Stimulated activated CD4-positive, alpha-beta T cell treated with anti-CD3 and anti-CD28 coated beads, Interleukin-1b, Interleukin-23, amount 100 ng/mL, for 4 hours (primary cell): ENCODE measurements at regions not wholly inside any gene's neighbourhood (a gene's known extent, or its start where the extent isn't known, plus 50 kb on each side); places are given as distances from the start of the nearest gene placed in this dataset.

Source experiments
- DNase-seq, 2 donors: peaks; one replicate each; pipeline ENCODE4 v3.0.0-alpha.2; 2020; ENCODE audit warnings: low read depth in 2 of 2

DNA sequence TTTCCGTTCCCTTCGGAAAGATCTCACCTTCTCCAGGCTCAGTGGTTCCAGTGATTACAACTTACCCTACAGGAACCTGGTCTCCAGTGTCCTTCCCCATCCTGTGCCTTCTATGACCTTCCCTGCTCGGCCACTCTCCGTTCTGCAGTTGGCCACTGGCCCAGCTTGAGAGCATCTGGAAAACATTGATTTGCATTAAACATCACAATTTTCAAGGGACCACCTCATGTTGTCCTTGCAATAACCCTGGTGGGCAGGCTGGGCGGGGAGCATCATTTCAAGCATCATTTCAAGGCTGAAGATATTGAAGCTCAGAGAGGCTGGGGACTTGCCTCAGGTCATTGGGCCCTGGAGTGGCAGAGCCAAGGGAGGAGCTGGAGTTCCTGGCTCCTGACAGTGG, 177.4 kb downstream of the SEC61B start:
- no peak for DNase-seq

- DNase-seq, result no peak
These were observed 178.2 kb downstream of the SEC61B start for GRCh38 chr9:99400184-99400731.

DNA sequence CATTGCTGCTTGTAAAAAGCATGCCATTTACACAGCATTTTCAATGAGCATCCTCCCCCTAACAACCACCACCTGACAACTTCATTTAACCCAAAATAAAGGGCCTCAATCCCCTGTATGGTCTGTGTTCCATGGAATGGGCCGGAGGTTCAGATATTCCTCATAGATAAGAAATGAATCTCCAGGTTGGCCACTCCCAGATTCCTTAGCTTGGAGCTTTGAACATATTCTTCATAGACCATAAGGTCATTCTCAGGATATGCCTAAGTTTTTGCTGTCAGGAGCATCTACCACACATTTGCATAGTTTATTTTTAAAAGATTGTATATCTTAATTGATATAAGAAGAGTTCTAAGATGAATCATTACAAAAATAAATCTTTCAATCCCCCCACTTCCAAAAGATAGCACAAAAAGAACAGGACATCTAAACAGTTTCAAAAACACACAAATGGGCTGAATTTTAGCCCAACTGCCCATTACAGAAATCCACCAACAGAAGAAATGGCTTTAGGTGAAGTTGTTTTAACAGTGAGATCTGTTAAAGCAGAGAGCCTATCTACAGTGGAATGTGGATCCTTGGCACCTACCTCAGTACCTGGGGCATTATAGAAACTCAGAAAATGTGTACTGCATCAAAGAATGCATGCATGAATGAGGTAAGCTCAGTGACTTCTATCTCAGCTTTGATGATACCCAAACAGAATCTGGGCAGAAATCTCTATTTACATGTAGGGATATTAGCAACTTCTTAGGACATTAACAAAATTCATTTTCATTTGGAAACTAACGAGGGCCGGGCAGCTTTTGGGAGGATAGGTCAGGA, 179.8 kb downstream of the SEC61B start:
- no peak for DNase-seq

GRCh38 chr9:99403371-99403770, 181.3 kb downstream of the SEC61B start:
- DNase-seq, result no peak

DNA sequence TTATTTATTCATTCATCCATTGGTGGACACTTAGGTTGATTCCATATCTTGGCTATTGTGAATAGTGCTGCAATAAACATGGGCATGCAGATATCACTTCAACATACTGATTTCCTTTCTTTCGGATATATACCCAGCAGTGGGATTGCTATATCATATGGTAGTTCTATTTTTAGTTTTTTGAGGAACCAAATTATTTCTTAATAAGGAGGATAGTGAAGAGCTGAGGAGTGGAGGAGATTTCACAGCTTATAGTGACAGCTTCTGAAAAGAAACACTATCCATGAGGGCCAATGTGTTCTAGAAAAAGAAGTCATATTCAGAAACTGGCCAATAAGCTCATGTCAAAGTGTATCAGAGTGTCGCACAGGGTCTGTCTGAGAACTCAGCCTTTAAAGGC, 183.3 kb downstream of the SEC61B start:
- DNase-seq, result no peak

DNA sequence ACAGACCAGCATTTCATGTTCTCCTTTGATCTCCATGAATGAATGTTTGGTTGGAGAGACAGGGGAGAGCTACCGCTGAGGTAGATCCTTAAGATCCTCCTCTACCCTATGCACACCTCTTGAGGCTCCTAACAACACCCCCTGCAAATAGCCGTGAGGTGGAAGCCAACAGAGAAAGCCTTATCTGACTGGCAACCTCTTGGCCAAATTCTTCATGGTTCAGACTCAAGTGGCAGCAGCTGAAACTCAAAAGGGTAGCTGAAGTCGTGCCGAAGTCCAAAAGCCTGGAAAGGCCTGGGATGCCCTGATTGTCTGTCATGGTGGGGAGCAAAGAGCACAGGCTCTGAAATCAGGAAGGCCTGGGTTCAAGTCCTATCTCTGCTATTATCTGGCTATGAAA, 184.9 kb downstream of the SEC61B start:
- DNase-seq, result no peak

- DNase-seq, result no peak
These were observed 189.0 kb downstream of the SEC61B start for GRCh38 chr9:99411068-99411467.

- no peak for DNase-seq
These were observed 189.5 kb downstream of the SEC61B start for GRCh38 chr9:99411479-99412115.

- DNase-seq, result no peak
These were observed 190.5 kb downstream of the SEC61B start for GRCh38 chr9:99412606-99413005.

DNA sequence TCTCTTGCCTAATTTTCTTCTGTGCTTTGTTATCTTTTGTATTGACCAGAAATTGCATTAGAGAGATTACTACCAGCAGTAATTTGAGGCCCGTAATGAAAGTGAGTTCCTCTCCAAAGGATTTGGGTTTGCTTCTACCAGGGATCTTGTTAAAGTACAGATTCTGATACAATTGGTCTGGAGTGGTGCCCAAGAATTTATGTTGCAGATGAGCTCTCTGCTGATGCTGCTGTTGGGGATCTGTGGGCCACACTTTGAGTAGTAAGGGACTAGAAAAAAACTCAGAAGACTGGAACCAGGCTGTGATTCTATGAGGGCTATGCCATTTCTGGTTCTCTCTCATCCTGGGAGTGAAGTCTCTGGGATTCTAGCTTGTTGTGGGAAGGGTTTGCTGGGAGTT, 192.2 kb downstream of the SEC61B start:
- DNase-seq, result no peak

DNA sequence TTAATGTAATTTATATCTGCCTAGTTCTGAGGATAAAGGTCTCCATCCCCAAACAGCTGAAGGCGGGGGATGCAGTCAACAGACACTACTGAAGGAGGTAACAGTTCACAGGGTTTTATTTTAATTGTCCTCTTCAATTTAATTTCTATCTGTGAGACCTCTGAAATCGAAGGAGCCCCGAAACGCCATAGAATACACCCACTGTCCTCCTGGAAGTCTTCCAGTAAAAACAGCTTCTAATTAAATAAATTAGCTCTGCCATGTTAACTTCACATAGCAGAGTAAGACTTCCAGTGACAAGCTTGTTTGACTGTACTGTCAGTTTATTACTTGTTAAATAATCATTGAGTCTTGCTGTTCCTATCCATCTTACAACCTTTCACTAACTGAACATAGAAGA, 193.5 kb downstream of the SEC61B start:
- no peak for DNase-seq

DNA sequence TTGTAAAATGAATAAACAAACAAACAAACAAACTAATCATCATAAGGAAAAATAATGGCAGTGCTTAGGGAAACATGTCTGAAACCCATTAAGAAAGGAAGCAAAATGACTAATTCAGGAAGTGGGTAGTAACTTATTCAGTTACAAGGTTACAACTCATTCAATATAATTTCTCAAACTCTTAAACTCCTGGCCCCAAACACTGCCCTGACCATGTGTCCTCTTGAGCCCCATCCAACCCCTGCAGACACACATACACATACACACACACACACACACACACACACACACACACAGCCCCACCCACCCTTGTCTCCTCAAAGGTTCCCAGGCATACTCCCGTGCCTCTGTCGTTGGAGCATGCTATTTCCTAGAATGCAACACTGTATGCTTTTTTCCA, 193.9 kb downstream of the SEC61B start:
- no peak for DNase-seq

DNA sequence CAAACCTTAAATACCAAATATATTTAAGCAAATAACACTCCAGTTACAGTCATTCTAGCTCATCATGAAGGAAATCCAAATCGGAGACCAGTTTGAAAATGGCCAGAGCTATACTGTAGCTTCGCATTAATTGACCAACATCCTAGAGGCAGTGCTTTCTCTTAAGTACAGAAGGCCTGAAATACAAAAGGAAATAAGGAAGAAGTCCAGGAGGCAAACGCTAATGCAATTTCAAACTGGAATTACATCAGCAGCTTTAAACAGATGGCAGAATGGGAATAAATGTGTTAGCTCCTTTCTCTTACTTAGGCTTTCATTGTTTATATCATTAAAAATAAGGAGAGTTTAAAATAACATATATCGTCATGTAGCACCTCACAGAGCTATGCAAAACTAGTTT, 197.0 kb downstream of the SEC61B start:
- DNase-seq, result no peak

- DNase-seq, result no peak
These were observed 199.3 kb downstream of the SEC61B start for GRCh38 chr9:99421369-99421768.

DNA sequence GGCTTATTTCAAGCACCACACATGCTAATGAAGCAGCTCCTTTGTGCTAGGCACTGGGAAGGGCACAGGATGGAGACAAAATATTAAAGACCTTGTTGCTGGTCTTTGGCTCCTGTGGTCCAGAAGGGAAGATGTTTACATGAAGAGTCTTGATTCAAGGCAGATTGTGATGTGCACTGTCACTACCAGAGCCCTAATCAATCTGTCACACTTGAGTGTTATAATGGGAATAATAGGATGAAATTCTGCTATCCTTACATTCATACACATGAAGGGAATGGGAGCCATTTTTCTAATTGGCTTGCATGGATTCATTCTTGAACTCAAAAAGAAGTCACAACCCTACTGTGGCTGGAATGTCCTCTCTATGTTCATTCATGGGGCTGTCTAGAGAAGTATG, 203.0 kb downstream of the SEC61B start:
- DNase-seq, result no peak

DNA sequence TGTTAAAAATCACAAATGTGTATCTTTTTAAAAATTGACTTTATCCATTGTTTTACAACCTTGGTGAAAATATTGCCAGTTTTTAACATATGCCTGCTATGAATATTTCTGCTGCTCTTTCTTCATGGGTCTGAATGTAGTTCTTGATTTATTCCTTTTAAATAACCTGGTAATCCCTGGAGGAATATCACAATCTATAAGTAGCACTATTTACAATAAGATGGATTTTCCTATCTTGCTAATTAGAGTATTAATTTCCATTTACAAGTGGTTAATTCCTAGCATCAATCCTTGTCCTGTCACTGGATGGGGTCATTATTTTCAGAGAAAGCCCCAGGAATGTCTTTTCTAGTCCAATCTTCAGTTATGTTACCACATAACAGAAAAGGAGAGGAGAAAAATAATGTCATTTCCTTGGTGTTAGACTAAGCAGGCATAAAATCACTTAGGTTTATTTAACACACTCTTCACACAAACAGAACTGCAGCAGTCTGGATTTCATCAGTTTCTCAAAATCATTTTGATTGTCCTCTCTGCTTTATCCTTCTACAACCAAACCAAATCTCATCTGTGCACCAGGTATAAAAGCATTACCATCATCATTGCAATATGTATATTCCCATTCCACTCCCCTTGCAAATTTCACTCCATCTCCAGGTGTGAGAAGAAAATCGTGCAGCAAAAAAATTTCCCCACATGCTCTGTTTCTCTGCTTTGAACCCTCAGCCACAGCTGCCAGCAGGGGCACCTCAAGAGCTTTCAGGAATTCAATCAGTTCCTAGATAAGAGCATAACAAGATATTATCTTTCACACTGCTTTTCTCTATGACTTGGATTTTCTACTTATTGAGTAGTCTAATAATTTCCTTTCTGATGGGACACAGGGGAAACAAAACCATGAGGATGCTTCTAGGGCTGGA, 204.1 kb downstream of the SEC61B start:
- DNase-seq, result no peak

GRCh38 chr9:99427260-99427659, 205.2 kb downstream of the SEC61B start:
- DNase-seq, result no peak

GRCh38 chr9:99430301-99430700, 208.2 kb downstream of the SEC61B start:
- no peak for DNase-seq

DNA sequence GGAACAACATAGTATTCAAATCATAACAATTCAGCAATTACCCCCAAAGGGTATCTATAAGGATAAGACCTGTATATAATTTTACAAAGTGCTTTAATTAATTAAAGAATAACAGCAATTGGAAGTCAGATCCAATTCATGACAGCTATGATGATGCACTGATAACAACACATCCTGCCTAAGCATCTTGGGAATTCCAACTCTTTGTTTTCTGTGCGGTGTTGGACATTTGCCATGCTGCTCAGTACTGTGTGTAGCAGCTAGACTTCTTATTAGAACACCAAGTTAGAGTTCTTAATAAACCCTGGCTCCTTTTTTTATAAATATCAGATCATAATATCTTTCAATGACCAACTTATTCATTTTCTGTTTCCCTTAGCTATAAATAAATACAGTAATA, 209.0 kb downstream of the SEC61B start:
- DNase-seq, result no peak

DNA sequence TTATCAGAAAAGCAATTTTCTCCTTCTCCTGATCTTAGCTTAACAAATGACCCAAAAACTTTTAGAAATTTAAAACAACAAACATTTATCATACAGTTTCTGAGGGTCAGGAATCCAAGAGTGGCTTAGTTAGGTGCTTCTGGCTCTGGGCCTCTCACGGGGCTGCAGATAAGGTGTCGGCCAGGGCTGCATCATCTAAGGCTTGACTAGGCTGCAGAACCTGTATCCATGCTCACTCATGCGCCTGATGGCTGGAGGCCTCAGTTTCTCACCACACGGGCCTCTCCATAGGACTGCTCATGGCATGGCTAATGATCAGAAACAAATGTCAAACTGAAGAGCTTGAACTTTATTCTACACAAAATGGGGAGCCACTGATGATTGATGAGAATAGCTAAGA, 210.0 kb downstream of the SEC61B start:
- no peak for DNase-seq

- DNase-seq, result no peak
These were observed 211.0 kb downstream of the SEC61B start for GRCh38 chr9:99433095-99433494.

GRCh38 chr9:99433555-99433954, 211.5 kb downstream of the SEC61B start:
- DNase-seq, result peak; percentile 11 to 13
